Smooth muscle cell (in vitro differentiated cells): ENCODE measurements at regions not wholly inside any gene's neighbourhood (a gene's known extent, or its start where the extent isn't known, plus 50 kb on each side); places are given as distances from the start of the nearest gene placed in this dataset.

ENCODE experiments used
- DNase-seq: peaks from one replicate; lab custom pipeline; 2025; ENCODE audit not compliant: unreplicated experiment; lab: John Stamatoyannopoulos, UW
- H2AFZ ChIP-seq: fragments of 200-600 bp; sonication (generic); 2 replicates; pipeline ENCODE4 v1.6.0; 2016; ENCODE audit warnings: antibody characterized with exemption, low read depth, mild to moderate bottlenecking
- H3F3A ChIP-seq: fragments of 200-600 bp; sonication (generic); 2 replicates; pipeline ENCODE4 v1.6.0; 2017; ENCODE audit warnings: antibody characterized with exemption, low read depth
- H3K27ac ChIP-seq: fragments of 200-600 bp; sonication (generic); 2 replicates; pipeline ENCODE4 v1.5.1; 2016; ENCODE audit warnings: low read depth, mild to moderate bottlenecking
- H3K27me3 ChIP-seq: fragments of 200-600 bp; sonication (generic); 2 replicates; pipeline ENCODE4 v1.6.1; 2016; ENCODE audit warnings: low read depth, mild to moderate bottlenecking
- H3K36me3 ChIP-seq: fragments of 200-600 bp; sonication (generic); 2 replicates; pipeline ENCODE4 v1.5.1; 2016; ENCODE audit warnings: low read depth
- H3K4me1 ChIP-seq: fragments of 200-600 bp; sonication (generic); 2 replicates; pipeline ENCODE4 v1.5.1; 2016; ENCODE audit warnings: low read depth
- H3K4me2 ChIP-seq: fragments of 200-600 bp; sonication (generic); 2 replicates; pipeline ENCODE4 v1.6.0; 2016; ENCODE audit warnings: mild to moderate bottlenecking
- H3K4me3 ChIP-seq: fragments of 200-600 bp; sonication (generic); 2 replicates; pipeline ENCODE4 v1.5.1; 2016; ENCODE audit warnings: mild to moderate bottlenecking
- H3K79me2 ChIP-seq: fragments of 200-600 bp; sonication (generic); 2 replicates; pipeline ENCODE4 v1.6.0; 2016; ENCODE audit warnings: low read depth, mild to moderate bottlenecking
- H3K9ac ChIP-seq: fragments of 200-600 bp; sonication (generic); 2 replicates; pipeline ENCODE4 v1.6.0; 2016; ENCODE audit warnings: low read depth
- H3K9me3 ChIP-seq: fragments of 200-600 bp; sonication (generic); replicated peaks from 2 replicates; pipeline ENCODE4 v1.5.1; 2016; ENCODE audit warnings: low read depth
- H4K20me1 ChIP-seq: fragments of 200-600 bp; sonication (generic); 2 replicates; pipeline ENCODE4 v1.6.0; 2016; ENCODE audit warnings: low read depth
- WGBS: methylation state at CpG from one replicate; pipeline ENCODE4 v1.1.7; 2016; ENCODE audit warnings: low lambda C conversion rate; 5-methylcytosine and 5-hydroxymethylcytosine counted together
- TF ChIP-seq, protein P1 (sequence below): fragments of 200-600 bp; sonication (generic); IDR thresholded peaks from 2 replicates; pipeline ENCODE4 v1.5.1; 2017; ENCODE audit warnings: borderline replicate concordance, mild to moderate bottlenecking, antibody characterized with exemption; ENCODE audit not compliant: insufficient read depth, poor library complexity, severe bottlenecking

DNA sequence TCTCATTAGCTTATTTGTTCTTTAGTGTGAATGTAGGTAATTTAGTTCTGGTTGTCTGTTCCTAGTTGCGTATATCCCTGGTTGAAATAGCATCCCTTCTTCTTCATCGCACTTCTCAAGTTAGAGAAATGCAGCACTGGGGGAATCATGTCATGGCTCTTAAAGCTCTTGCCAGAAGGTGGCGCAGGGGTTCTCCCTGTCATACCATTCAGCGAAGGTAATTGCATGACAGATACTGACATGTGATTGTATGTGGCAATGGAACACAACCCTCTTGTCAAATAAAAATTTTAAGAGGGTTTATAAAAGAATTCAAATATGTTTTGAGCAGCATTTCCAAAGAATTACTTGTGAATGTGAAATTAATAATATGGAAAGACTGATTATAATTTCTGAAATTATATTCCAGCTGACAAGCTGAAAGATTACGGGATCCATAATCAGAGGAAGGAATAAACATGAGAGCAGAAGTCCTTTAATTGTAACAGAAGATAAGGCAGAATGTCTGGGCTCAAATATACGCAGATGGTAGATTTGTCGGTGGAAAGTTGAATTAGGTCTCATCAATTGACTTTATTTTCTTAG lies 411.7 kb downstream of the DSEL start:
- Histone ChIP-seq H3K4me2 (no peak overlapping the region), H3K4me3 (no peak overlapping the region), H4K20me1 (no peaks in the 10 kb centered on the region), H3K79me2 (no peaks in the 10 kb centered on the region), H3K27me3 (peaks cover 7% of the 10 kb centered on the region), H3K9ac (peak overlapping the region; percentile 18), H3K9me3 (no peaks in the 10 kb centered on the region), H3K27ac (no peak overlapping the region), H2AFZ (no peak overlapping the region), H3K36me3 (no peaks in the 10 kb centered on the region), H3F3A (no peaks in the 10 kb centered on the region), H3K4me1 (no peaks in the 10 kb centered on the region)
- no peak for DNase-seq
- 47% methylated on average over 7 of the region's 7 CpGs for WGBS
- TF ChIP-seq, protein P1, sequence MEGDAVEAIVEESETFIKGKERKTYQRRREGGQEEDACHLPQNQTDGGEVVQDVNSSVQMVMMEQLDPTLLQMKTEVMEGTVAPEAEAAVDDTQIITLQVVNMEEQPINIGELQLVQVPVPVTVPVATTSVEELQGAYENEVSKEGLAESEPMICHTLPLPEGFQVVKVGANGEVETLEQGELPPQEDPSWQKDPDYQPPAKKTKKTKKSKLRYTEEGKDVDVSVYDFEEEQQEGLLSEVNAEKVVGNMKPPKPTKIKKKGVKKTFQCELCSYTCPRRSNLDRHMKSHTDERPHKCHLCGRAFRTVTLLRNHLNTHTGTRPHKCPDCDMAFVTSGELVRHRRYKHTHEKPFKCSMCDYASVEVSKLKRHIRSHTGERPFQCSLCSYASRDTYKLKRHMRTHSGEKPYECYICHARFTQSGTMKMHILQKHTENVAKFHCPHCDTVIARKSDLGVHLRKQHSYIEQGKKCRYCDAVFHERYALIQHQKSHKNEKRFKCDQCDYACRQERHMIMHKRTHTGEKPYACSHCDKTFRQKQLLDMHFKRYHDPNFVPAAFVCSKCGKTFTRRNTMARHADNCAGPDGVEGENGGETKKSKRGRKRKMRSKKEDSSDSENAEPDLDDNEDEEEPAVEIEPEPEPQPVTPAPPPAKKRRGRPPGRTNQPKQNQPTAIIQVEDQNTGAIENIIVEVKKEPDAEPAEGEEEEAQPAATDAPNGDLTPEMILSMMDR = peak; percentile 74

DNA sequence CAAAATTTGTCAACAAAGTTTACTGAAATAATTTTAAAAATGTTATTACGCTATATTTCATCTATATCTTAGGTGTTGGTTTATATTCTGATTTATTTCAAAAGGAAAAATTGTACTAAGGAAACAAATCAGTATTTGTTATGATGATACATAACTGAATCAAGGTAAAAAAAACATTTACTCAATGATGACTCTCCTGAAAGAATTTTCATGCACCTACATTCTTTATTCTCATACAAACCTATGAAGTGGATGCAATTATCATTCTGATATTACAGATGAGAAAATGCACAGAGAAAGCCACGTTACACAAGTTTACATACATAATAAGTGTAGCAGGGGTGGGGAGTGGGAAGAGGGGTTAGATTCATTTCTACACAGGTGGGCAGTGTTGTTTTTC lies 422.4 kb downstream of the DSEL start:
- no peaks in the 10 kb centered on the region for H4K20me1 ChIP-seq

DNA sequence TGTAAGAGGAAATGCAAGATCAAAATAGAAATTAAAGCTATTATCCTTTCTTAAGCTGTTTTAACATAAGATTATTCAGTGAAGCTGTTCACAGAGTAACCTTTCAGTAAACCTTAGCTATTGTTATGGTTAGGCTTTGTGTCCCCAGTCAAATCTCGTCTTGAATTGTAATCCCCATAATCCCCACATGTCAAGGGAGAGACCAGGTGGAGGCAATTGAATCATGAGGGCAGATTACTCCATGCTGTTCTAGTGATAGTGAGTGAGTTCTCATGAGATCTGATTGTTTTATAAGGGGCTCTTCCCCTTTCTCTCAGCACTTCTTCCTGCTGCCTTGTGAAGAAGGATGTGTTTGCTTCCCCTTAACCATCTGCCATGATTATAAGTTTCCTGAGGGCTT lies 424.4 kb downstream of the DSEL start:
- H3K27ac ChIP-seq = no peak overlapping the region
- H2AFZ ChIP-seq = no peak overlapping the region
- TF ChIP-seq, protein P1 = no peak
- no peak overlapping the region for H3K4me3 ChIP-seq
- no peak overlapping the region for H3K9ac ChIP-seq
- no peaks in the 10 kb centered on the region for H3K27me3 ChIP-seq
- WGBS = 37% methylated on average over 1 of the region's 1 CpG
- no peaks in the 10 kb centered on the region for H3F3A ChIP-seq
- no peak overlapping the region for H3K4me2 ChIP-seq
- no peaks in the 10 kb centered on the region for H3K9me3 ChIP-seq
- no peaks in the 10 kb centered on the region for H3K4me1 ChIP-seq
- H3K79me2 ChIP-seq = no peaks in the 10 kb centered on the region
- no peaks in the 10 kb centered on the region for H3K36me3 ChIP-seq
- DNase-seq = no peak
- no peaks in the 10 kb centered on the region for H4K20me1 ChIP-seq

More for the DNA sequence above, 422.4 kb downstream of the DSEL start:
- Histone ChIP-seq H3K36me3 (no peaks in the 10 kb centered on the region), H3K27me3 (no peaks in the 10 kb centered on the region), H3K4me3 (no peak overlapping the region), H2AFZ (no peak overlapping the region), H3K9ac (no peak overlapping the region), H3K27ac (no peak overlapping the region), H3K9me3 (no peaks in the 10 kb centered on the region), H3K79me2 (no peaks in the 10 kb centered on the region), H3K4me2 (no peak overlapping the region), H3F3A (no peaks in the 10 kb centered on the region), H3K4me1 (no peaks in the 10 kb centered on the region)
- TF ChIP-seq, protein P1 = no peak
- 89% methylated on average over 2 of the region's 2 CpGs for WGBS
- DNase-seq = no peak
